ENCODE measurements at regions not wholly inside any gene's neighbourhood (a gene's known extent, or its start where the extent isn't known, plus 50 kb on each side); places are given as distances from the start of the nearest gene placed in this dataset.

DNA sequence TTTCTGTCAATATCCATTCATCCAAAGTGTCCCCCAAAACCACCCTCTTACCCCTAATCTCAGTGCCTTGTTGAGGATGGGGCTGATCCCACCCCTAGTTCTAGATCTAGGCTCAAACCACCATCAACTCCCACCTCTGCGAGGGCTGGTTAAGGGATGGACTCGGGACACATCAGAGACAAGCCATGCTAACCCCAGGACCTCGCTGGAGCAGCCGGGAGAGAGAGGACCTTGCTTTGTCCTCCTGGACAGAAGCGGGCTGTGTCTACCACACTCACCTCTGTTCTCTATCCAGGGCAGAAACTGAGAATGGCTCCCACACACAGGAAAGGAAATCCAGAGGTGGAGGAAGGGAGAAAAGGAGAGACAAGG is 90.8 kb upstream of the UQCRFS1 start:
- CTCF ChIA-PET, result no interaction called here

DNA sequence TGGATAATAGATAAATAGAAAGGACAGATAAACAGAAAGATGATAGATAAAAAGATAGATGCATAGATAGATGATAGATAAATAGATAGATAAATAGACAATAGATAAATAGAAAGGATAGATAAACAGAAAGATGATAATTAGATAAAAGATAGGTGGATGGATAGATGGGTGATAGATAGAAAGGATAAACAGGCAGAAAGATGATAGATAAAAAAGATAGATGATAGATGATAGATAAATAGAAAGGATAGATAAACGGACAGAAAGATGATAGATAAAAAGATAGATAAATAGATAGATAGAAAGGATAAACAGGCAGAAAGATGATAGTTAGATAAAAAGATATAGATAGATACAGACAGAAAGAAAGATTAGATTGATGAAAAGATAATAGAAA is 92.3 kb upstream of the UQCRFS1 start:
- ATAC-seq (ENCODE audit: low read depth) (no peak), DNase-seq (no peak)
- CTCF ChIA-PET, result no interaction called here
- Histone ChIP-seq H3K9ac (ENCODE audit: low read length) (no peak overlapping the region), H3K9me3 (ENCODE audit: control extremely low read depth in 1 of 3, control insufficient read depth in 2 of 3, insufficient read depth in 1 of 3, low read length in 2 of 3) (peaks cover 0 to 6% (median 0%) of the 10 kb centered on the region in 3 donors), H3K4me3 (ENCODE audit: control extremely low read depth in 1 of 5, extremely low read depth in 1 of 5, insufficient read depth in 1 of 5, low read depth in 2 of 5, low read length in 4 of 5) (no peak overlapping the region), H3K36me3 (replicated peaks in 1 of 2; ENCODE audit: control extremely low read depth in 1 of 2, control insufficient read depth in 1 of 2, extremely low read depth in 1 of 2, insufficient read depth in 2 of 2, low read length in 1 of 2) (no peaks in the 10 kb centered on the region), H3K27me3 (replicated peaks in 1 of 4; ENCODE audit: control extremely low read depth in 1 of 4, control insufficient read depth in 3 of 4, insufficient read depth in 4 of 4, low read length in 3 of 4) (peaks cover 0 to 2% (median 0%) of the 10 kb centered on the region in 4 experiments), H3K4me1 (ENCODE audit: control insufficient read depth in 2 of 2, insufficient read depth in 2 of 2, low read length in 2 of 2) (no peaks in the 10 kb centered on the region), H3K27ac (ENCODE audit: low read length in 2 of 2) (no peak overlapping the region), H3K4me2 (replicated peaks; ENCODE audit: low read depth, low read length, poor library complexity, severe bottlenecking) (no peak overlapping the region), H2AFZ (ENCODE audit: insufficient read depth, low read depth, low read length, poor library complexity, severe bottlenecking) (no peak overlapping the region), H4K20me1 (ENCODE audit: control insufficient read depth, insufficient read depth, low read length, poor library complexity, severe bottlenecking) (no peaks in the 10 kb centered on the region), H3K79me2 (ENCODE audit: control insufficient read depth, insufficient read depth, low read length) (no peaks in the 10 kb centered on the region)
- no CpG with 5 or more reads among the region's 1 CpG for WGBS (ENCODE audit: insufficient coverage)
- Mint-ChIP-seq H3K9me3 (ENCODE audit: insufficient read depth) (no peaks in the 10 kb centered on the region), H3K27me3 (peaks cover 3% of the 10 kb centered on the region), H3K4me3 (no peak overlapping the region), H3K27ac (no peak overlapping the region), H3K4me1 (no peaks in the 10 kb centered on the region)
- intact Hi-C loops (cut with micrococcal nuclease), result no loop called here
- TF ChIP-seq EZH2 (IDR thresholded peaks at IDR 0.05; ENCODE audit: borderline replicate concordance, insufficient read depth, low read depth, low read length, poor library complexity, severe bottlenecking), result no peak
- TF ChIP-seq, protein P1, sequence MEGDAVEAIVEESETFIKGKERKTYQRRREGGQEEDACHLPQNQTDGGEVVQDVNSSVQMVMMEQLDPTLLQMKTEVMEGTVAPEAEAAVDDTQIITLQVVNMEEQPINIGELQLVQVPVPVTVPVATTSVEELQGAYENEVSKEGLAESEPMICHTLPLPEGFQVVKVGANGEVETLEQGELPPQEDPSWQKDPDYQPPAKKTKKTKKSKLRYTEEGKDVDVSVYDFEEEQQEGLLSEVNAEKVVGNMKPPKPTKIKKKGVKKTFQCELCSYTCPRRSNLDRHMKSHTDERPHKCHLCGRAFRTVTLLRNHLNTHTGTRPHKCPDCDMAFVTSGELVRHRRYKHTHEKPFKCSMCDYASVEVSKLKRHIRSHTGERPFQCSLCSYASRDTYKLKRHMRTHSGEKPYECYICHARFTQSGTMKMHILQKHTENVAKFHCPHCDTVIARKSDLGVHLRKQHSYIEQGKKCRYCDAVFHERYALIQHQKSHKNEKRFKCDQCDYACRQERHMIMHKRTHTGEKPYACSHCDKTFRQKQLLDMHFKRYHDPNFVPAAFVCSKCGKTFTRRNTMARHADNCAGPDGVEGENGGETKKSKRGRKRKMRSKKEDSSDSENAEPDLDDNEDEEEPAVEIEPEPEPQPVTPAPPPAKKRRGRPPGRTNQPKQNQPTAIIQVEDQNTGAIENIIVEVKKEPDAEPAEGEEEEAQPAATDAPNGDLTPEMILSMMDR (IDR thresholded peaks at IDR 0.05), result peak; percentile 23
- POLR2A ChIA-PET, result no interaction called here

More for the DNA sequence above, 90.8 kb upstream of the UQCRFS1 start:
- Histone ChIP-seq H3K4me2 (replicated peaks; ENCODE audit: low read depth, low read length, poor library complexity, severe bottlenecking) (no peak overlapping the region), H3K79me2 (ENCODE audit: control insufficient read depth, insufficient read depth, low read length) (no peaks in the 10 kb centered on the region), H4K20me1 (ENCODE audit: control insufficient read depth, insufficient read depth, low read length, poor library complexity, severe bottlenecking) (no peaks in the 10 kb centered on the region), H3K36me3 (replicated peaks in 1 of 2; ENCODE audit: control extremely low read depth in 1 of 2, control insufficient read depth in 1 of 2, extremely low read depth in 1 of 2, insufficient read depth in 2 of 2, low read length in 1 of 2) (no peaks in the 10 kb centered on the region), H2AFZ (ENCODE audit: insufficient read depth, low read depth, low read length, poor library complexity, severe bottlenecking) (no peak overlapping the region), H3K9ac (ENCODE audit: low read length) (no peak overlapping the region), H3K4me1 (ENCODE audit: control insufficient read depth in 2 of 2, insufficient read depth in 2 of 2, low read length in 2 of 2) (no peaks in the 10 kb centered on the region), H3K27me3 (replicated peaks in 1 of 4; ENCODE audit: control extremely low read depth in 1 of 4, control insufficient read depth in 3 of 4, insufficient read depth in 4 of 4, low read length in 3 of 4) (no peaks in the 10 kb centered on the region), H3K4me3 (ENCODE audit: control extremely low read depth in 1 of 5, extremely low read depth in 1 of 5, insufficient read depth in 1 of 5, low read depth in 2 of 5, low read length in 4 of 5) (no peak overlapping the region), H3K9me3 (ENCODE audit: control extremely low read depth in 1 of 3, control insufficient read depth in 2 of 3, insufficient read depth in 1 of 3, low read length in 2 of 3) (peaks cover 0 to 12% (median 0%) of the 10 kb centered on the region in 3 donors), H3K27ac (ENCODE audit: low read length in 2 of 2) (no peak overlapping the region)
- intact Hi-C loops (cut with micrococcal nuclease), result no loop called here
- H3K27me3 Mint-ChIP-seq, result peaks cover 3% of the 10 kb centered on the region
- H3K4me3 Mint-ChIP-seq, result no peak overlapping the region
- ATAC-seq (ENCODE audit: low read depth) (no peak), DNase-seq (no peak)
- H3K4me1 Mint-ChIP-seq, result no peaks in the 10 kb centered on the region
- WGBS (ENCODE audit: insufficient coverage), result 74% methylated on average over 2 of the region's 5 CpGs
- POLR2A ChIA-PET, result no interaction called here
- TF ChIP-seq EZH2 (IDR thresholded peaks at IDR 0.05; ENCODE audit: borderline replicate concordance, insufficient read depth, low read depth, low read length, poor library complexity, severe bottlenecking), result no peak
- TF ChIP-seq, protein P1 (IDR thresholded peaks at IDR 0.05), result no peak
- H3K9me3 Mint-ChIP-seq (ENCODE audit: insufficient read depth), result no peaks in the 10 kb centered on the region
- no peak overlapping the region for H3K27ac Mint-ChIP-seq
